A549 (cell line): ENCODE measurements at regions not wholly inside any gene's neighbourhood (a gene's known extent, or its start where the extent isn't known, plus 50 kb on each side); places are given as distances from the start of the nearest gene placed in this dataset.
"Not testable (repeated sequence)": the region's sequence is repeated elsewhere in the genome, so short reads cannot be mapped to it uniquely, and the experiment has no call there.

Source experiments
- ATAC-seq, 2 experiments: fragments of 200-7000 bp in 1 of 2; fragments of >200 bp in 1 of 2; cut with Nextera tagmentation in 1 of 2; cut with Tn5 transposase in 1 of 2; 3 replicates each; pipeline versions ENCODE4 v1.8.0 to v1.9.1; 2018 to 2020; ENCODE audit warnings: mild to moderate bottlenecking in 1 of 2, moderate library complexity in 1 of 2
- CTCF ChIA-PET: fragments of 300-600 bp; sonication (Branson Sonifier 250); formaldehyde crosslinking; extraction: SDS; loops from one replicate; lab custom pipeline; 2021; ENCODE audit warnings: antibody characterized with exemption, inconsistent platforms; lab: Yijun Ruan, JAX
- POLR2A ChIA-PET: fragments of 350-600 bp; formaldehyde crosslinking; extraction: SDS; loops from one replicate; lab custom pipeline; 2021; ENCODE audit warnings: antibody characterized with exemption, inconsistent platforms; lab: Yijun Ruan, JAX
- DNase-seq, 2 experiments: peaks; one replicate each; pipeline versions ENCODE4 v3.0.0 to v3.0.0-alpha.2; 2011 to 2016; ENCODE audit warnings: low read depth in 1 of 2, low spot score in 1 of 2
- FAIRE-seq: peaks from 2 replicates; lab custom pipeline; 2011; peaks lifted over from hg19 to GRCh38; lab: Jason Lieb, UNC
- H3K27ac ChIP-seq, 2 experiments: fragments of >200 bp; sonication (Bioruptor Twin); formaldehyde crosslinking; 3 replicates each; pipeline ENCODE4 v1.5.1; 2016 to 2017
- H3K4me1 ChIP-seq: fragments of >200 bp; sonication (Bioruptor Twin); formaldehyde crosslinking; 3 replicates; pipeline ENCODE4 v1.6.1; 2016
- H3K4me2 ChIP-seq: fragments of >200 bp; sonication (Bioruptor Twin); formaldehyde crosslinking; 3 replicates; pipeline ENCODE4 v1.6.1; 2016
- H3K4me3 ChIP-seq: fragments of >200 bp; sonication (Bioruptor Twin); formaldehyde crosslinking; 3 replicates; pipeline ENCODE4 v1.5.1; 2016
- H3K9me3 ChIP-seq: fragments of >200 bp; sonication (Bioruptor Twin); formaldehyde crosslinking; 3 replicates; pipeline ENCODE4 v1.6.1; 2016
- ATOH8 ChIP-seq: fragments of 250-450 bp; sonication (Bioruptor Pico); IDR thresholded peaks from 2 replicates; pipeline ENCODE4 v1.5.0; 2020; ENCODE audit warnings: low read depth, mild to moderate bottlenecking, moderate library complexity
- CHD4 ChIP-seq: fragments of 200-600 bp; sonication (generic); IDR thresholded peaks from 2 replicates; pipeline ENCODE4 v1.6.1; 2016; ENCODE audit warnings: antibody characterized with exemption, mild to moderate bottlenecking, borderline replicate concordance
- E2F6 ChIP-seq: IDR thresholded peaks from 2 replicates; pipeline ENCODE4 v1.6.1; 2012; ENCODE audit warnings: low read depth, borderline replicate concordance
- EHF ChIP-seq: fragments of 250-450 bp; sonication (Bioruptor Pico); IDR thresholded peaks from 2 replicates; pipeline ENCODE4 v1.5.0; 2020; ENCODE audit warnings: mild to moderate bottlenecking
- EHMT2 ChIP-seq: fragments of 200-600 bp; sonication (generic); IDR thresholded peaks from 2 replicates; pipeline ENCODE4 v1.6.1; 2016; ENCODE audit warnings: antibody characterized with exemption, low read depth, mild to moderate bottlenecking, moderate library complexity
- ELK1 ChIP-seq: fragments of 150-350 bp; IDR thresholded peaks from 2 replicates; pipeline ENCODE4 v1.6.1; 2014; ENCODE audit warnings: low read depth, mild to moderate bottlenecking, low read length
- FOSL2 ChIP-seq, 2 experiments: fragments of 450-650 bp in 1 of 2; fragments of >200 bp in 1 of 2; sonication (Bioruptor Twin) in 1 of 2; formaldehyde crosslinking; IDR thresholded peaks; 2 replicates each; pipeline versions ENCODE4 v1.5.0 to v1.6.1; 2016 to 2020; ENCODE audit warnings: mild to moderate bottlenecking in 1 of 2, moderate library complexity in 1 of 2
- HOXA7 ChIP-seq: fragments of 250-450 bp; sonication (Bioruptor Pico); IDR thresholded peaks from 2 replicates; pipeline ENCODE4 v1.5.0; 2020; ENCODE audit warnings: mild to moderate bottlenecking, moderate library complexity
- HOXB5 ChIP-seq: fragments of 250-450 bp; sonication (Bioruptor Pico); IDR thresholded peaks from 2 replicates; pipeline ENCODE4 v1.5.0; 2020; ENCODE audit warnings: mild to moderate bottlenecking, moderate library complexity
- JUNB ChIP-seq: fragments of >200 bp; sonication (Bioruptor Twin); formaldehyde crosslinking; IDR thresholded peaks from 2 replicates; pipeline ENCODE4 v1.6.1; 2016
- KDM5A ChIP-seq: fragments of 200-600 bp; sonication (generic); IDR thresholded peaks from 2 replicates; pipeline ENCODE4 v1.6.1; 2016; ENCODE audit warnings: antibody characterized with exemption, mild to moderate bottlenecking
- MAFK ChIP-seq: fragments of 450-650 bp; IDR thresholded peaks from 2 replicates; pipeline ENCODE4 v1.6.1; 2014; ENCODE audit not compliant: partially characterized antibody
- NPAS2 ChIP-seq: fragments of 250-450 bp; sonication (Bioruptor Pico); IDR thresholded peaks from 2 replicates; pipeline ENCODE4 v1.8.0; 2022; ENCODE audit warnings: mild to moderate bottlenecking, moderate library complexity, borderline replicate concordance
- NR3C1 ChIP-seq: fragments of >200 bp; sonication (Bioruptor Twin); formaldehyde crosslinking; IDR thresholded peaks from 3 replicates; pipeline ENCODE4 v1.6.1; 2017
- POLR2AphosphoS2 ChIP-seq: conservative IDR thresholded peaks from 2 replicates; pipeline ENCODE4 v1.6.1; 2012; ENCODE audit warnings: low read length, improper control_type of control experiment, inconsistent platforms
- RCOR1 ChIP-seq: fragments of 150-350 bp; IDR thresholded peaks from 2 replicates; pipeline ENCODE4 v1.6.1; 2014; ENCODE audit warnings: antibody characterized with exemption, low read length, low read depth
- RNF2 ChIP-seq: fragments of 200-600 bp; sonication (generic); IDR thresholded peaks from 2 replicates; pipeline ENCODE4 v1.6.1; 2016; ENCODE audit warnings: low read depth, mild to moderate bottlenecking, antibody characterized with exemption, moderate library complexity, borderline replicate concordance
- SMC3 ChIP-seq: fragments of >200 bp; sonication (Bioruptor Twin); formaldehyde crosslinking; IDR thresholded peaks from 3 replicates; pipeline ENCODE4 v1.6.1; 2018; ENCODE audit warnings: inconsistent platforms
- SREBF2 ChIP-seq: fragments of 450-650 bp; IDR thresholded peaks from 2 replicates; pipeline ENCODE4 v1.6.1; 2014; ENCODE audit warnings: mild to moderate bottlenecking, moderate library complexity
- USF2 ChIP-seq: fragments of 450-650 bp; IDR thresholded peaks from 2 replicates; pipeline ENCODE4 v1.6.1; 2014; ENCODE audit warnings: antibody characterized with exemption
- ZNF302 ChIP-seq: fragments of 250-450 bp; sonication (Bioruptor Pico); IDR thresholded peaks from 2 replicates; pipeline ENCODE4 v1.9.0; 2021; ENCODE audit warnings: inconsistent platforms, mild to moderate bottlenecking, moderate library complexity
- ZSCAN20 ChIP-seq: fragments of 250-450 bp; sonication (Bioruptor Pico); IDR thresholded peaks from 2 replicates; pipeline ENCODE4 v1.8.0; 2022; ENCODE audit warnings: mild to moderate bottlenecking, moderate library complexity
- WGBS: methylation state at CpG from one replicate; pipeline ENCODE4 v1.1.6; 2017; ENCODE audit errors: missing lambda C conversion rate; 5-methylcytosine and 5-hydroxymethylcytosine counted together
- TF ChIP-seq, protein P1 (sequence below): IDR thresholded peaks from 2 replicates; pipeline ENCODE4 v1.6.1; 2012

DNA sequence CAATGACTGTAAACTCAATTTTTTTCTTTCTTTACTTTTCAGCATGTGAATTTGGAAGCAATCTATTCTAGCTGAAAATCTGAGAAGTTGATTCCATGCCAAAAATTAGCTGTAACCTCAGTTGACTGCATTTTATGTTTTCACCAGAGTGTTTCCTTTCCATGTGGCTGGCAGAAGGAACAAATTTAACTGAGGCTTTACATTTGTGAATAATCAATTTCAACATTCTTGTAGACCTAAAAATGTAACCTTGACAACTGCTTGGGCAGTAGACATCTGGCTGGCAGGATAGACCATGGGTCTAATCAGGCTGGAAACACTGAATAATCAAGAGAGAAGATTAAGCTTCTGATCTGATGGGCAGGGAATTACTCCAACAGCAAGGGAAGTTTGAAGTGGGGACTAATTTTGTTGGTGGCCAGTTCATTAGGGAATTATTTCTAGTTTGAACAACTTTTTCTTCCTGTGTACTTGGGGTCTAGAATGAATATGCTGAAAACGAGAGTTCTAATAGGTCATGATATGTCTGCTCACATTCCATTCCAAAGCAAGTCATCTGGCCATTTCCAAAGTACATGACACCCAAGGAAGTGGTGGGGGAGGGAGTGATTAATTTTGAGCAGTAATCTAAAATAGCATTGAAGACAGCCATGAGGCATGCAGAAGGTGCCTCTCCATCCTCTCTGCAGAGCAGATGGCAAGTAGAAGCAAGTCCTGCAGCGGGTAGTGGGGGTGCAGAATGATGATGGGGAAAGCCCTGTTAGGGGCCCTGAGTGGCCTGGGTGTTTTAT lies 68.2 kb downstream of the ATP23 start:
- no peak for FAIRE-seq
- H3K4me1 ChIP-seq: no peaks in the 10 kb centered on the region
- no peak overlapping the region for H3K27ac ChIP-seq
- no peak overlapping the region for H3K4me3 ChIP-seq
- TF ChIP-seq SREBF2: no peak
- TF ChIP-seq ZNF302: no peak
- POLR2A ChIA-PET: no interaction called here
- no peak for ATAC-seq
- CTCF ChIA-PET: no interaction called here
- H3K9me3 ChIP-seq: no peaks in the 10 kb centered on the region
- no peak for DNase-seq
- WGBS: 3% methylated on average over 2 of the region's 2 CpGs
- H3K4me2 ChIP-seq: no peak overlapping the region

DNA sequence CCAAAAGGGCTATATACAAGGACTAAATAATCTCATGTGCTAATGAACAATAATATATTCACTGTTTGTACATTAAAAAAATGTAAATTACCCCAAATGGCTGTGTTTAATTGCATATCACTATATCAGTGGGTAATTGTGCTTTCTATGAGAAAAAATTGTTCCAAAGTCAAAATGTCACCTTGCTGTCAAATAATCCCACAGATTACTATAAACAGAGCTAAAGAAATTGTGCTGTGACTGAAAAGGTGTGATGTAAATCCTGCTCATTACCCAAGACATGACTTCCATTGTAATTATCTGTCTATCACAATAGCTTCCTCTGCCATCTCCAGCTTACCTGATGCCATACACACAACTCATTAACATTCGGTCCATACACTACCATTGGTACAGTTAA lies 70.3 kb downstream of the ATP23 start:
- POLR2A ChIA-PET: no interaction called here
- Histone ChIP-seq H3K27ac (no peak overlapping the region), H3K4me3 (no peak overlapping the region), H3K4me1 (no peaks in the 10 kb centered on the region), H3K4me2 (no peak overlapping the region), H3K9me3 (no peaks in the 10 kb centered on the region)
- CTCF ChIA-PET: interaction anchor here (0.6 kb wide), 1 partner anchor 54 kb away, joined by 3 read pairs; no protein-coding TSS in a partner anchor
- no peak for TF ChIP-seq ZSCAN20 (CRISPR knock-in tag)
- no peak for TF ChIP-seq KDM5A
- TF ChIP-seq EHMT2: no peak
- no peak for TF ChIP-seq CHD4
- TF ChIP-seq MAFK: no peak
- TF ChIP-seq, protein P1, sequence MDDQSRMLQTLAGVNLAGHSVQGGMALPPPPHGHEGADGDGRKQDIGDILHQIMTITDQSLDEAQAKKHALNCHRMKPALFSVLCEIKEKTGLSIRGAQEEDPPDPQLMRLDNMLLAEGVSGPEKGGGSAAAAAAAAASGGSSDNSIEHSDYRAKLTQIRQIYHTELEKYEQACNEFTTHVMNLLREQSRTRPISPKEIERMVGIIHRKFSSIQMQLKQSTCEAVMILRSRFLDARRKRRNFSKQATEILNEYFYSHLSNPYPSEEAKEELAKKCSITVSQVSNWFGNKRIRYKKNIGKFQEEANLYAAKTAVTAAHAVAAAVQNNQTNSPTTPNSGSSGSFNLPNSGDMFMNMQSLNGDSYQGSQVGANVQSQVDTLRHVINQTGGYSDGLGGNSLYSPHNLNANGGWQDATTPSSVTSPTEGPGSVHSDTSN: no peak
- TF ChIP-seq JUNB: no peak
- TF ChIP-seq FOSL2 (IDR thresholded peaks at IDR 0.05): no peak
- TF ChIP-seq FOSL2 (CRISPR knock-in tag; IDR thresholded peaks at IDR 0.05): no peak
- no peak for TF ChIP-seq HOXB5 (CRISPR knock-in tag)
- 21% methylated on average over 1 of the region's 1 CpG for WGBS
- ATAC-seq (no peak), DNase-seq (no peak), FAIRE-seq (no peak)

GRCh38 chr12:58022379-58023020 lies 81.1 kb downstream of the ATP23 start:
- DNase-seq, H3K4me3 ChIP-seq, H3K4me1 ChIP-seq, H3K27ac ChIP-seq, CTCF ChIA-PET, H3K4me2 ChIP-seq, H3K9me3 ChIP-seq, ATAC-seq, FAIRE-seq, POLR2A ChIA-PET: not testable (repeated sequence)
- WGBS: 13% methylated on average over 5 of the region's 6 CpGs

DNA sequence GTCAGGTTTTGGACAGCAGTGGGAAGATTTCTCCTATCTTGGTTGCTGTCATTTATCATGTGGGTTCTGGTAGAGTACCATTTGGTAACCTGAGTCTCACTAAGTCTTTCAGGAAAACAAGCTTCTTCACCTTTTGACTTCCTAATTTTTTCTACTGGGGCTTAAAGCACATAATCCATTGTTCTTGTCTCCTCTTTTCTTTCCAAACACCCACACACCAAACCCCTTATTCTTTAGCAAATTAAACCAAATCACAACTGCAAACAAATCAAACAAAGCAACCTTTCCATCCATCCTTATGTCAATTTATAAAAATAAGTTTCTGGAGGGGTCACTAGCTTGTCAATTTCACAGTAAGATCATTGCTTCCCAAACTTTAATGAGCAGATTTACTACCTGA lies 84.1 kb downstream of the ATP23 start:
- no peak for TF ChIP-seq KDM5A
- no peak for TF ChIP-seq POLR2AphosphoS2
- TF ChIP-seq ZNF302: no peak
- TF ChIP-seq EHF: no peak
- TF ChIP-seq ELK1: no peak
- TF ChIP-seq NPAS2 (CRISPR knock-in tag): no peak
- TF ChIP-seq E2F6: no peak
- TF ChIP-seq RNF2: no peak
- TF ChIP-seq RCOR1: no peak
- no peak for TF ChIP-seq SMC3
- TF ChIP-seq, protein P1: no peak
- no peak for TF ChIP-seq USF2
- no peak for TF ChIP-seq CHD4
- TF ChIP-seq NR3C1: no peak
- no peak for TF ChIP-seq HOXA7 (CRISPR knock-in tag)
- no peak for TF ChIP-seq SREBF2
- no peak for TF ChIP-seq ATOH8 (CRISPR knock-in tag)
- TF ChIP-seq, all 56 proteins: peak for 0
- DNase-seq: no peak
- Histone ChIP-seq H3K4me1 (no peaks in the 10 kb centered on the region), H3K4me3 (no peak overlapping the region), H3K9me3 (no peaks in the 10 kb centered on the region; the same call in 2 of the 3 replicates), H3K27ac (no peak overlapping the region), H3K4me2 (no peak overlapping the region)
- ChIA-PET CTCF (no interaction called here), POLR2A (no interaction called here)
- no peak for FAIRE-seq
- no peak for ATAC-seq
